Stimulated activated naive CD8-positive, alpha-beta T cell treated with anti-CD3 and anti-CD28 coated beads, Interleukin-15, Interleukin-2, amounts not matched to agents 100 ng/mL and 50 ng/mL, for 24 hours (primary cell): ENCODE measurements at regions not wholly inside any gene's neighbourhood (a gene's known extent, or its start where the extent isn't known, plus 50 kb on each side); places are given as distances from the start of the nearest gene placed in this dataset.
"Not testable (repeated sequence)": the region's sequence is repeated elsewhere in the genome, so short reads cannot be mapped to it uniquely, and the experiment has no call there.

Experiments used
- H3K27ac Mint-ChIP-seq: one replicate; pipeline ENCODE4 v1.8.0; 2021; ENCODE audit warnings: mild to moderate bottlenecking, mixed read lengths
- H3K27me3 Mint-ChIP-seq: one replicate; pipeline ENCODE4 v1.8.0; 2021; ENCODE audit warnings: mixed read lengths
- H3K36me3 Mint-ChIP-seq: one replicate; pipeline ENCODE4 v1.8.0; 2021; ENCODE audit warnings: low read depth, mixed read lengths
- H3K4me1 Mint-ChIP-seq: one replicate; pipeline ENCODE4 v1.8.0; 2021; ENCODE audit warnings: low read depth, mixed read lengths
- H3K4me3 Mint-ChIP-seq: one replicate; pipeline ENCODE4 v1.8.0; 2021; ENCODE audit warnings: mild to moderate bottlenecking, mixed read lengths
- H3K9me3 Mint-ChIP-seq: one replicate; pipeline ENCODE4 v1.8.0; 2021; ENCODE audit warnings: mixed read lengths

DNA sequence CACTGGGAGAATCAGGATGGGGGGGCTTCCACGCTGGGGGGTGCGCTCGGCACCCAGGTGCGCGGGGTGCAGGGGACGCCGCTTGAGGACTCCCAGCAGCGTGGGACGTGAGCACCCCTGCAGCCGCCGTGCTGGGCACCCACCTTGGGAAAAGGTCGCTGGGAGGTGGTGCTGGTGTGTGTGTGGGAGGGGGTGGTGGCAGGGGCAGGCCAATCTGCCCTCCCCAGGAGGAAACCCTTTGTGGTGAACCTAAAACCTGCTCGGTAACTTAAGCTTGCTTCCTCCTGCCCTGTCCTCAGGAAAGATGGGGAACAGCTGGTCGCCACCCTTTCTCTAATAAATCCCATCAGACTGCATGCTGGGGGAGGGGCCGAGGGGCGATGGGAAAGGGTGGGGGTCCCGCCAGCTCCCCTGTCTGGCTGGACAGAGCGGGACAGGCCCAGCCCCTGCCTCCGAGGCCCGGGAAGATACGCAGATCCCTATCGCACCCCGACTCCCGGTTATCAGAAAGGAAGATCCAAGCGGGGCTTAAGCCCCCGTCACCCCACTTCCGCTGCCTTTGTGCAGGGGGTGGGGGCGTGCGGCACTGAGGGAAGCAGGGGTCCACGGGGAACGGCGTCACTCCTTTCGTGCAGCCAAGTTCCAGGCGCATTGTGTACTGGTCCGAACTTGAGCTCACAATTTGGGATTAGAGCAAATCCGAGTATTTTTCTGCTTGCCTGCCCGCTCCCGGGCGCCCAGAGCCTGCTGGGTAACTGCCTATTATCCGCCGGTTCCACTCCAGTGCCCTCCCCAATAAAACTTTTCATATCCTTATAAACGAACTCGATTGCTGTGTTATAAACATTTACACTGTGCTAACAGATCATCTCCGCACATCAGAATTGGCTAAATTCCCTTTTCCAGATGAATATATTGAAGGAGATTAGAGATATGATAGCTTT lies 64.6 kb downstream of the UNCX start:
- no peaks in the 10 kb centered on the region for H3K36me3 Mint-ChIP-seq
- H3K9me3 Mint-ChIP-seq = no peaks in the 10 kb centered on the region
- no peak overlapping the region for H3K27ac Mint-ChIP-seq
- H3K27me3 Mint-ChIP-seq = peaks cover 6% of the 10 kb centered on the region
- H3K4me3 Mint-ChIP-seq = no peak overlapping the region
- H3K4me1 Mint-ChIP-seq = no peaks in the 10 kb centered on the region

DNA sequence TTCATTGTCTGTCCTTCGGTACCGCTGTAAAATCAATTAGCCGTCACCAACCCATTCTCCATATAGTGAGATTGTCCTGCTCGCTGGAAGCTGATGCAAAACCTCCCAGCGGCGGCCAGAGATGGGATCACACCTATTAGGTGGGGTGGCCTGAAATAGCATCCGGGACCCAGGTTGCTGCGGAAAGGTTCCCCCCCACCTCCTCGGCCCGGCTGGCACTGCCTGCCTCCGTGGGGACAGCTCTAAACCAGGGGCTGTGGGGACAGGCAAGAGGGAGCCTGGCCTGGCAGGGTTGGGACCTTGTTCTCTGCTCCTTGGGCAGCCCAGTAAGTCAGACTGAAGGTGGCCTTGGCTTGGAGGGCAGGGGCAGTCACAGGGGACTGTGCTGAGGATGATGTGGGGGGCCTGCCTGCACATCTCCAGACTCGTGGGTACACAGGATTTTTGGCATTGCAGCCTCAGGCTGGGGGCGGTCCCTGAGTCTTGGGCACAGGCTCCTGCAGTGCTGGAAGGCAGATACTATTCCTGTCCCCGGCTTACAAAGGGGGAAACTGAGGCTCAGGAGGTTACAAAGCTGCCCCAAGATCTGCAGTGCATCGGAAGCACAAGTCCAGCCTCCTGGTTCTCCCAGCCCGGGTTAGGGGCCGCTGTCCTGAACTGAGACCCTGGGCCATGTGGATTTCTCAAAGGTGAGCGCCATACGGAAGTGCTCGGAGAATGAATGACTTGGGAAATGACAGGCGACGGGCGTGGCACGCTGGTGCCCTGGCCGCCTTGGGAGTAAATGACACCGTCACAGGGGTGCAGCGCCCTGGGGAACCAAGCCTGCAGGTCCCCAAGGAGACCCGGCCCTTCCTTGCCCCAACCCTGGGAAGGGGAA lies 65.6 kb downstream of the UNCX start:
- Mint-ChIP-seq H3K9me3 (no peaks in the 10 kb centered on the region), H3K27ac (no peak overlapping the region), H3K36me3 (no peaks in the 10 kb centered on the region), H3K4me1 (no peaks in the 10 kb centered on the region), H3K27me3 (peaks cover 6% of the 10 kb centered on the region), H3K4me3 (no peak overlapping the region)

DNA sequence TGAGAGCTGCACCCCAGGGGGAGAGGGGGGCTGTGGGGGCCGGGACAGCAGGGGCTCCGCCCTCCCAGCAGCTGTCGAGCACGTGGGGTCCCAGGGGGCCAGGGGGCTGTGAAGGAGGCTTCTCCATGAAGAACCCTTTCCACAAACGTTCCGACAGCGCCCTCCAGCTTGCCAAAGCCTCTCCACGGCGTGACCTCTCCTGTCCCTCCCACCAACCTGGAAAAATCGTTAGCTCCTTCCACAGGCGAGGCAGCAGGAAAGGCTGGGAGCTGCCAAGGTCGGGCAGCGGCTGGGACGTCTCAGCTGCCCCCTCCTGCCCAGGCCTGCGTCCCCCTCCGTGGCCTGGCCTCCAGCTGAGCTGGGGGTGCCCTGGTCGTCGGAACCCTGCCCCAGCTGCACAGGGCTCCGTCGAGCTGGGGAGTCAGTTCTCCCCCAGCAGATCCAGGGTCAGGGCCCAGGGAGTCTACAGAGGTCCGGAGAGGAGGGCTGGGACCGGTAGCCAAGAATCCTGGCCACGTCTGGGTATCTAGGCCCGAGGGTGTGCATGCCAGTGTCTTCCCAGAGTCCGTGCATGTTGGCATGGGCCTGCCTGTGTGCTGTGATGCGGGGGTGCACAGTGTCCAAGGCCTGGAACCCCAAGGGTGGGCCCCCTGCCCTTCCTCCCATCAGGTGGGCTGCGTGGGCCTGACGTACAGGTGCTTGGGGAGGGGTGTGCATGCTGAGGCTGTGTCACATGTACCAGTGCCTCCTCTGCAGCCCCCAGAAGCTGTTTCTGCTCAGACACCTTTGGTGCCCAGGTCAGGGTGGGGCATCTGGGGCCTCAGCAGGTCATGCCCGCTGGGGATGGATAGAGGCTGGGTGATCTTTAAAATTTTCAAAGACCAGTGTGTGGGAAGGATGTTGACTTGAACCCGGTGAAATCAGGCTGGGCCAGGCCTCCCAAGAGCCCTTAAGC lies 66.5 kb downstream of the UNCX start:
- Mint-ChIP-seq H3K27me3 (peaks cover 6% of the 10 kb centered on the region), H3K9me3 (no peaks in the 10 kb centered on the region), H3K36me3 (no peaks in the 10 kb centered on the region), H3K27ac (no peak overlapping the region), H3K4me3 (no peak overlapping the region), H3K4me1 (no peaks in the 10 kb centered on the region)

DNA sequence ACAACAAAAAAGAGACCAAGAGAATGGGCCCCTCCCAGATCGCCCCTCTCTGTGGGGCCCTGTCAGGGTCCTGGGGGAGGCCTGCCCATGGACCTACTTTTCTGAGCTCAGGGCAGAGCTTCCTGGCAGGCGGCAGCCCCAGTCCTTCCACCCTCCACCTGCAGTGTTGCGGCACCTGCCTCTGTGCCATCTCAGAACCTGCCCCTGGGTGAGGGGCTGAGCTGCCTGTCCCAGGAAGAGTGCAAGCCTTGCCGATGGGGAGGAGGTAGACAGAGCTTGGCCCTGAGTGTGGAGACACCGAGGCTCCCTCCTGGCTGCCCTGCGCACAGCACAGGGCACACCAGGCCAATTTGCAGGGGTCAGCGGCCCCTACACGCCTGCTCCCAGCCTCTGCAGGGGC lies 67.5 kb downstream of the UNCX start:
- Mint-ChIP-seq H3K27me3 (peaks cover 6% of the 10 kb centered on the region), H3K4me3 (no peak overlapping the region)

DNA sequence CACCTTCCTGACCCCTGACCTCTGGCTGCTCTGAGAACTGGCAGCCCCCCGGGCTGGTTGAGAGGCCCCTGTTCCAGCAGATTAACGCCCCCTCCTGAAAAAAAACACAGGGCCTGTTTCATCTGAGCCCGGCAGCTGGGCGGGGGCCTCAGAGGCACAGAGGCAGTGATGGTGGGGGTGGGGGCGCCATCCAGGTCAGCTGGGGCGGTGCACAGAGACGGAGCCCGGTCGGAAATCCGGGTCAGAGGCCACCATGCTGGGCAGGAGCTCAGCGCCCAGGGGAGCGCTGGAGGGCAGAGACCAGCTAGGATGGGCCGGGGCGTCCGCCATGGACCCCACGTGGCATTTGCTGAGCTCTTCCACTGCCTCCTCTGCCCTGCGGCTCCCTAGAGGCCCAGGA lies 68.0 kb downstream of the UNCX start:
- Mint-ChIP-seq H3K27ac (no peak overlapping the region), H3K36me3 (no peaks in the 10 kb centered on the region), H3K9me3 (no peaks in the 10 kb centered on the region), H3K4me1 (no peaks in the 10 kb centered on the region), H3K27me3 (peaks cover 6% of the 10 kb centered on the region), H3K4me3 (no peak overlapping the region)

More for the DNA sequence above, 67.5 kb downstream of the UNCX start:
- Mint-ChIP-seq H3K36me3 (no peaks in the 10 kb centered on the region), H3K4me1 (no peaks in the 10 kb centered on the region), H3K9me3 (no peaks in the 10 kb centered on the region), H3K27ac (no peak overlapping the region)

DNA sequence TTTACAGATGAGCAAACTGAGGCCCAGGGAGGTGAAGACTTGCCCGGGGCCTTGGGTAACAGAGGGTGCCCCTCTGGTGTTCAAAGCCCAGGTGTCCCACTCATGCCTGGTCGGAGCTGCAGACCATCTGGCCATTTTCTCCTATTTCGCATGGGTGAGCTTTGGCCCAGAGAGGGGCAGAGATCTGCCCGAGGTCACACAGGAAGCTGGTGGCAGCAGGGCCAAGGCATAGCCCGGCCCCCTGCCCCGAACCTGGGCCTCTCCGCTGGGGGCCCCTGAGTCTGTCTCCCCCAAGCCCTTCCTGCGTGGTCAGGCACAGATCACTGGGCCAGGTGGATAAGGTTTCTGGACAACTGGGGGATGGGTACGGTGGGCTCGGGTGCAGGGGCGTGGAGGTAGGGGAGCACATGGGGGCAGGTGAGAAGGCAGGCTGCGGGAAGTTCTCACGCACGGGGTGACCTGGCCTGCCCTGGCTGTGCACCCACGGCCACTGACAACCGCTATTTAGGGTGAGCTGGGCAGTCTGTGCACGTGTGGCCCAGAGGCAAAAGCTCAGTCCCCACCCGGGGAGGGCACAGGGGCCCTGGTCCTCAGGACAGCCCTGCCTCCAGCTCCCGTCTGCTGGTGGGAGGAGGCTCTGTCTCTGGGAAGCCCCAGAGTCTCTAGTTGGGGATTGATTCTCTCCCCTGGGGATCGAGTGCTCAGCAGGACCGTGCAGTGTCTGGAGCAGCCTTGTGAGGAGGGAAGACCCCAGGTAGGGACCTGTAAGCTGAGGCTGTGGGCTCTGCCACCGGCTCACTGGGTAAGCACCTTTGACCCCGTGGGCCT lies 68.6 kb downstream of the UNCX start:
- Mint-ChIP-seq H3K36me3 (no peaks in the 10 kb centered on the region), H3K4me1 (no peaks in the 10 kb centered on the region), H3K9me3 (no peaks in the 10 kb centered on the region), H3K4me3 (no peak overlapping the region), H3K27ac (no peak overlapping the region), H3K27me3 (peaks cover 6% of the 10 kb centered on the region)

DNA sequence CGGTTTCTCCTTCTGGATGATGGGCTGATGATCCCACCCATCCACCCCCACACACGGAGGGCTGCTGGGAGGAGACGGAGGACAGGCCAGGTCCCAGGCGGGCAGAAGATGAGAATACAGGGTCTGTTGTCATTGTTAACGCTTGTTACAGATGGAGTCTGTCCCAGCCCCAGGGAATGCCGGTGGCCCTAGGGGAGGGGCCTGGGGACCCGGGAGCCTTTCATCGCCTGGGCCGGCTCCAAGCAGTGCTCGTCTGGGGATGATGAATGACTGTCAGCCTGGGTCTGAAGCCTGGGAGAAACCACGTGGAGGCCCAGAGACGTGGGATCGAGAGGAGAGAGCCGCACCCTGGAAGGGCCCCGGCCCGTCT lies 69.2 kb downstream of the UNCX start:
- no peak overlapping the region for H3K27ac Mint-ChIP-seq
- H3K4me1 Mint-ChIP-seq = no peaks in the 10 kb centered on the region
- no peak overlapping the region for H3K4me3 Mint-ChIP-seq
- H3K9me3 Mint-ChIP-seq = no peaks in the 10 kb centered on the region
- no peaks in the 10 kb centered on the region for H3K36me3 Mint-ChIP-seq
- peaks cover 6% of the 10 kb centered on the region for H3K27me3 Mint-ChIP-seq

DNA sequence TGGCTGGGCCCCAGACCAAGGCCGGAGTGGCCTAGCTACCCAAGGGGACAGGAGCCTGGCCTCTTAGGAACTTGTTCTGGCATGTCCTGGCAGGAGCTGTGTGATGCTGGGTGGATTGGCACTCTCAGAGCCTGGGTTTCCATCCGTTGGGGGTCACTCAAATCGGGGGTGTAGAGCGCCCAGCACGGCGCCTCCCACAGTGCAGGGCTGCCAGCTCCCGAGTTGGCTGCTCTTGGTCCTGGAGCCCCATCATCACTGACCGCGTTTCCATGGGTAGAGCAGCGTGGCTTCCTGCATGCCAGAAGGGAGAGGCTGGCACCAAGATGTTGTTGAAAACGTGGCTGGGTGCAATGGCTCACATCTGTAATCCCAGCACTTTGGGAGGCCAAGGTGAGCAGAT lies 70.3 kb downstream of the UNCX start:
- no peaks in the 10 kb centered on the region for H3K4me1 Mint-ChIP-seq
- H3K36me3 Mint-ChIP-seq = no peaks in the 10 kb centered on the region
- no peak overlapping the region for H3K4me3 Mint-ChIP-seq
- H3K27ac Mint-ChIP-seq = no peak overlapping the region
- H3K27me3 Mint-ChIP-seq = peaks cover under 1% of the 10 kb centered on the region
- H3K9me3 Mint-ChIP-seq = no peaks in the 10 kb centered on the region

DNA sequence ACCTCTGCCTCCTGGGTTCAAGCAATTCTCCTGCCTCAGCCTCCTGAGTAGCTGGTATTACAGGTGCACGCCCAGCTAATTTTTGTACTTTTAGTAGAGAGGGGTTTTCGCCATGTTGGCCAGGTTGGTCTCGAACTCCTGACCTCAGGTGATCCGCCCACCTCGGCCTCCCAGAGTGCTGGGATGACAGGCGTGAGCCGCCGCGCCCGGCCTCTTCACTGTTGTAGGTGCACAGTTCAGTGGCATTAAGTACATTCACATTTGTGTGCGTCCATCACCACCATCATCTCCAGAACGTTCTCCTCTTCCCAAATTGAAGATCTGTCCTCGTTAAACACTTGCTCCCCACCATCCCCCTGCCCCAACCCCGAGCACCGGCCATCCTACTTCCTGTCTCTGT lies 71.3 kb downstream of the UNCX start:
- not testable (repeated sequence) for H3K4me3 Mint-ChIP-seq, H3K27ac Mint-ChIP-seq, H3K36me3 Mint-ChIP-seq, H3K27me3 Mint-ChIP-seq, H3K4me1 Mint-ChIP-seq, H3K9me3 Mint-ChIP-seq

DNA sequence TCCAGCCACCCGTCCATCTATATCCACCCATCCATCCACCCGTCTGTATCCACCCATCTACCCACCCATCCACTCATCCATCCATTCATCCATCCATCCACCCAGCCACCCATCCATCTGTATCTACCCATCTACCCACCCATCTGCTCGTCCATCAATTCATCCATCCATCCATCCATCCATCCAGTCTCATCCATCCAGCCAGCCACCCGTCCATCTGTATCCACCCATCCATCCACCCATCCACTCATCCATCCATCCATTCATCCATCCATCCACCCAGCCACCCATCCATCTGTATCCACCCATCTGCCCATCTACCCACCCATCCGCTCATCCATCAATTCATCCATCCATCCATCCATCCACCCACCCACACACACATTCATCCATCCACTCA lies 73.2 kb downstream of the UNCX start:
- H3K9me3 Mint-ChIP-seq = no peaks in the 10 kb centered on the region
- H3K27ac Mint-ChIP-seq = no peak overlapping the region

DNA sequence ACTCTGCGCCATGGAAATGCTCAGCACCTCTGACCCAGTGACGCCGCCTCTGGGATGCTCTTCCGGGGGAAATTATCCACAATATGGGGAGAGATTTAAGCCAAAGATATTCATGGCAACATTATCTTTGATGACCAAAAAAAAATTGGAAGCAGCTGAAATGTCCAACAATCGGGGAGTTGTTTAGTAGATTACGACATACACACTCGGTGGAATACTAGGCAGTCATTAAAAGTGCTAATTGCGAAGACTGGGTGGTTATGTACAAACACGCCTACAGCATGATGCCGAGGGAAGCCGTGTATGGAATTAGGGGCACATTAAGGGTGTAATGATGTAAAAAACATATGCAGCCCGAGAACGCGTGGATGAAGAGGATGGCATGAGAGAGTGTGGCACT lies 75.2 kb downstream of the UNCX start:
- Mint-ChIP-seq H3K4me3 (no peak overlapping the region), H3K27ac (no peak overlapping the region), H3K36me3 (no peaks in the 10 kb centered on the region), H3K4me1 (no peaks in the 10 kb centered on the region), H3K9me3 (no peaks in the 10 kb centered on the region), H3K27me3 (no peaks in the 10 kb centered on the region)

More for the DNA sequence above, 73.2 kb downstream of the UNCX start:
- no peaks in the 10 kb centered on the region for H3K27me3 Mint-ChIP-seq
- no peaks in the 10 kb centered on the region for H3K4me1 Mint-ChIP-seq
- no peaks in the 10 kb centered on the region for H3K36me3 Mint-ChIP-seq
- H3K4me3 Mint-ChIP-seq = no peak overlapping the region

DNA sequence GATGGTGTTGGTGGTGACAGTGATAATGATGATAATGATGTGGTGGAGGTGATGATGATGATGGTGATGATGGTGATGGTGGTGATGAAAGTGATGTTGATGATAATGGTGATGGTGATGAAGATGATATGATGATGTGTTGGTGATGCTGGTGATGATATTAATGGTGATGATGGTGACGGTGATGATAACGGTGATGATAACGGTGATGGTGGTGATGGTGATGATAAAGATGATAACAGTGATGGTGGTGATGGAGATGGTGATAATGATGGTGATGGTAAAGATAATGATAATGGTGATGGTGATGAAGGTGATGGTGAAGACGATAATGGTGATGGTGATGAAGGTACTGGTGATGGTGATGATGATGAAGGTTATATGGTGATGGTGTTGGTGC lies 76.6 kb downstream of the UNCX start:
- Mint-ChIP-seq H3K4me1 (no peaks in the 10 kb centered on the region), H3K9me3 (no peaks in the 10 kb centered on the region), H3K27ac (no peak overlapping the region), H3K36me3 (no peaks in the 10 kb centered on the region), H3K4me3 (no peak overlapping the region), H3K27me3 (no peaks in the 10 kb centered on the region)

DNA sequence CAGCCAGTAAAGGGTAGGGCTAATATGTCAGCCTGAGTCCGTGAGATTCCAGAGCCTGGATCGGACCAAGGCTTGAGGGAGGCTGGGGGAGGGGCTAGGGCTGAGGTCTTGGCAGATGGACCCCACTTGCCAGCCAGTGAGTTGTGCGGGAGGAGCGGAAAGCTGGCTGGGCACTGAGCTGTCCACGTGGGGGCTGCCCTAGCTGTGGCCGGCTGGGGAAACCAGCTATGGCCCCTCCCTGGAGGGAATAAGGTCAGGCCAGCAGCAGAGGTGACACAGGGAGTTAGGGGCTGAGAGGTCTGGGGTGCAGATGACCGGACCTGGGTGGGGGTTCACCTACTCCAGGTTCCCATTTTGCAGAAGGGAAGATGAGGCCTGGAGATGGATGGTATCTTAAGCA lies 77.3 kb downstream of the UNCX start:
- H3K27me3 Mint-ChIP-seq = no peaks in the 10 kb centered on the region
- H3K36me3 Mint-ChIP-seq = no peaks in the 10 kb centered on the region
- H3K9me3 Mint-ChIP-seq = no peaks in the 10 kb centered on the region
- H3K4me3 Mint-ChIP-seq = no peak overlapping the region
- H3K27ac Mint-ChIP-seq = no peak overlapping the region
- no peaks in the 10 kb centered on the region for H3K4me1 Mint-ChIP-seq

DNA sequence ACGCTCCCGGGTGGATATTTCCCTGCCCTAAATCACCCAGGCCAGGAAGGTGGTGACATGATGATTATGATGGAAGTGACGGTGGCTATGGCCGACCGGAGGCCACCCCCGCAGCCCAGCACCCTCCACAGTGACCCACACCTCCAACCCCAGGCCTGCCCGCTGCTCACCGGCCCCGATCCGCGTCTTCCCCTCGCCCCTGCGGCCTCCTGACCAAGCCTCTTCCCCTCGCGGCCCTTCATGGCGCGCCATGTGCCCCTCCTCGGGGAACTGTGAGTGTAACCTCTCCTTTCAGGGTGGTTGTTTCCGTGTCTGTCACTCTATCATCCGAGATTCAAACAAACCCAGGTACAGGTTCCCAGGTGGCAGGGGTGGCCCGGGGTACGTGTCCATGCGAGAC lies 78.3 kb downstream of the UNCX start:
- no peaks in the 10 kb centered on the region for H3K36me3 Mint-ChIP-seq
- no peak overlapping the region for H3K27ac Mint-ChIP-seq
- H3K9me3 Mint-ChIP-seq = no peaks in the 10 kb centered on the region
- H3K4me1 Mint-ChIP-seq = no peaks in the 10 kb centered on the region
- H3K4me3 Mint-ChIP-seq = no peak overlapping the region
- H3K27me3 Mint-ChIP-seq = peaks cover 2% of the 10 kb centered on the region
